HEK293T (cell line): ENCODE measurements at regions not wholly inside any gene's neighbourhood (a gene's known extent, or its start where the extent isn't known, plus 50 kb on each side); places are given as distances from the start of the nearest gene placed in this dataset.

Experiments
- CTCF ChIA-PET: fragments of 350-600 bp; formaldehyde crosslinking; extraction: SDS; loops from one replicate; lab custom pipeline; 2021; ENCODE audit warnings: antibody characterized with exemption, inconsistent platforms; lab: Yijun Ruan, JAX
- POLR2A ChIA-PET: fragments of 350-600 bp; formaldehyde crosslinking; extraction: SDS; loops from one replicate; lab custom pipeline; 2020; ENCODE audit warnings: antibody characterized with exemption, inconsistent platforms; lab: Yijun Ruan, JAX
- DNase-seq: peaks from one replicate; pipeline ENCODE4 v3.0.0; 2012; ENCODE audit warnings: mixed read lengths; ENCODE audit errors: extremely low spot score
- ARNT ChIP-seq: fragments of 450-650 bp; IDR thresholded peaks from 2 replicates; pipeline ENCODE4 v1.6.1; 2017; ENCODE audit warnings: mild to moderate bottlenecking
- BHLHE40 ChIP-seq: fragments of 450-650 bp; IDR thresholded peaks from 2 replicates; pipeline ENCODE4 v1.6.1; 2016; ENCODE audit warnings: mild to moderate bottlenecking, moderate library complexity, borderline replicate concordance
- CTBP1 ChIP-seq: fragments of 450-650 bp; IDR thresholded peaks from 2 replicates; pipeline ENCODE4 v1.6.1; 2016; ENCODE audit warnings: borderline replicate concordance
- ELF4 ChIP-seq: fragments of 450-650 bp; IDR thresholded peaks from 2 replicates; pipeline ENCODE4 v1.6.1; 2017; ENCODE audit warnings: antibody characterized with exemption
- FOXA1 ChIP-seq: fragments of 450-650 bp; IDR thresholded peaks from 2 replicates; pipeline ENCODE4 v1.6.1; 2016; ENCODE audit warnings: mild to moderate bottlenecking
- FOXK2 ChIP-seq: fragments of 450-650 bp; IDR thresholded peaks from 2 replicates; pipeline ENCODE4 v1.6.1; 2016; ENCODE audit warnings: mild to moderate bottlenecking
- FOXM1 ChIP-seq: fragments of 450-650 bp; IDR thresholded peaks from 2 replicates; pipeline ENCODE4 v1.6.1; 2017; ENCODE audit warnings: mild to moderate bottlenecking, borderline replicate concordance
- HDGF ChIP-seq: fragments of 450-650 bp; IDR thresholded peaks from 2 replicates; pipeline ENCODE4 v1.6.1; 2017; ENCODE audit warnings: antibody characterized with exemption, borderline replicate concordance
- L3MBTL2 ChIP-seq: fragments of 450-650 bp; conservative IDR thresholded peaks from 2 replicates; pipeline ENCODE4 v1.6.1; 2016; ENCODE audit warnings: mild to moderate bottlenecking
- LEF1 ChIP-seq: fragments of 450-650 bp; IDR thresholded peaks from 2 replicates; pipeline ENCODE4 v1.6.1; 2017; ENCODE audit warnings: mild to moderate bottlenecking, borderline replicate concordance
- NFRKB ChIP-seq: fragments of 450-650 bp; IDR thresholded peaks from 2 replicates; pipeline ENCODE4 v1.6.1; 2016; ENCODE audit warnings: mild to moderate bottlenecking, moderate library complexity
- SP1 ChIP-seq: fragments of 450-650 bp; IDR thresholded peaks from 2 replicates; pipeline ENCODE4 v1.6.1; 2017
- SUZ12 ChIP-seq: fragments of 450-650 bp; IDR thresholded peaks from 2 replicates; pipeline ENCODE4 v1.6.1; 2016; ENCODE audit warnings: mild to moderate bottlenecking
- TARDBP ChIP-seq: fragments of 450-650 bp; IDR thresholded peaks from 2 replicates; pipeline ENCODE4 v1.6.1; 2016
- ZNF384 ChIP-seq: fragments of 450-650 bp; IDR thresholded peaks from 2 replicates; pipeline ENCODE4 v1.6.1; 2016
- TF ChIP-seq, protein P1 (sequence below): fragments of 450-650 bp; IDR thresholded peaks from 2 replicates; pipeline ENCODE4 v1.6.1; 2016

DNA sequence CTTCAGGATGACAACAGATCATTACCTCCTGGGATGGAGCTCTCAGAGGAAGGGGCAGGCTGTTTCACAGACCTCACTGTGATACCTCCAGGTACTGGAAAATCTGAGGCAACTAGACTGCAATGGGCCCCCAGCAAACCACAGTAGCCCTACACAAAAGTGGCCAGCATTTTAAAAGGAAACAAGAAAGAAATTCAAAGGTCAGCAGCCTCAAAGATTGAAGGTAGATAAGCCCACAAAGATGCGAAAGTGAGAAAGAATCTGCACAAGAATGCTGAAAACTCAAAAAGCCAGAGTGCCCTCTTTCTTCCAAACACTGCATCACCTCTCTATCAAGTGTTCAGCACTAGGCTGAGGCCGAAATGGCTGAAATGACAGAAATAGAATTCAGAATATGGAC is 499.5 kb upstream of the CHAC2 start:
- CTCF ChIA-PET: no interaction called here
- TF ChIP-seq ELF4 (no peak), FOXM1 (no peak), ARNT (no peak), ZNF384 (no peak), FOXA1 (no peak), SP1 (no peak), HDGF (no peak), L3MBTL2 (no peak), TARDBP (no peak), FOXK2 (no peak), CTBP1 (no peak)
- TF ChIP-seq, protein P1, sequence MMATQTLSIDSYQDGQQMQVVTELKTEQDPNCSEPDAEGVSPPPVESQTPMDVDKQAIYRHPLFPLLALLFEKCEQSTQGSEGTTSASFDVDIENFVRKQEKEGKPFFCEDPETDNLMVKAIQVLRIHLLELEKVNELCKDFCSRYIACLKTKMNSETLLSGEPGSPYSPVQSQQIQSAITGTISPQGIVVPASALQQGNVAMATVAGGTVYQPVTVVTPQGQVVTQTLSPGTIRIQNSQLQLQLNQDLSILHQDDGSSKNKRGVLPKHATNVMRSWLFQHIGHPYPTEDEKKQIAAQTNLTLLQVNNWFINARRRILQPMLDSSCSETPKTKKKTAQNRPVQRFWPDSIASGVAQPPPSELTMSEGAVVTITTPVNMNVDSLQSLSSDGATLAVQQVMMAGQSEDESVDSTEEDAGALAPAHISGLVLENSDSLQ: no peak
- POLR2A ChIA-PET: no interaction called here
- no peak for DNase-seq

- ChIA-PET CTCF (no interaction called here), POLR2A (no interaction called here)
- no peak for TF ChIP-seq TARDBP
- no peak for TF ChIP-seq HDGF
- no peak for DNase-seq
Measured at GRCh38 chr2:53265544-53266299, 501.9 kb upstream of the CHAC2 start.

- POLR2A ChIA-PET: no interaction called here
- TF ChIP-seq BHLHE40: no peak
- TF ChIP-seq CTBP1: no peak
- TF ChIP-seq TARDBP: no peak
- TF ChIP-seq FOXM1: no peak
- TF ChIP-seq SUZ12: no peak
- no peak for TF ChIP-seq FOXK2
- no peak for TF ChIP-seq ELF4
- TF ChIP-seq HDGF: no peak
- TF ChIP-seq ARNT: no peak
- TF ChIP-seq FOXA1: no peak
- TF ChIP-seq ZNF384: no peak
- TF ChIP-seq, protein P1: no peak
- TF ChIP-seq LEF1: no peak
- TF ChIP-seq NFRKB: no peak
- DNase-seq: no peak
- CTCF ChIA-PET: no interaction called here
Measured at GRCh38 chr2:53260568-53260967, 507.0 kb upstream of the CHAC2 start.

- ChIA-PET CTCF (no interaction called here), POLR2A (no interaction called here)
- TF ChIP-seq L3MBTL2: no peak
- no peak for TF ChIP-seq LEF1
- TF ChIP-seq FOXM1: no peak
- TF ChIP-seq SUZ12: no peak
- no peak for TF ChIP-seq BHLHE40
- no peak for TF ChIP-seq NFRKB
- no peak for TF ChIP-seq HDGF
- TF ChIP-seq TARDBP: no peak
- no peak for TF ChIP-seq ELF4
- no peak for TF ChIP-seq ARNT
- TF ChIP-seq FOXA1: no peak
- no peak for TF ChIP-seq ZNF384
- no peak for TF ChIP-seq SP1
- TF ChIP-seq, protein P1: no peak
- no peak for TF ChIP-seq CTBP1
- TF ChIP-seq FOXK2: no peak
- DNase-seq: no peak
Measured at GRCh38 chr2:53259395-53260009, 508.1 kb upstream of the CHAC2 start.

DNA sequence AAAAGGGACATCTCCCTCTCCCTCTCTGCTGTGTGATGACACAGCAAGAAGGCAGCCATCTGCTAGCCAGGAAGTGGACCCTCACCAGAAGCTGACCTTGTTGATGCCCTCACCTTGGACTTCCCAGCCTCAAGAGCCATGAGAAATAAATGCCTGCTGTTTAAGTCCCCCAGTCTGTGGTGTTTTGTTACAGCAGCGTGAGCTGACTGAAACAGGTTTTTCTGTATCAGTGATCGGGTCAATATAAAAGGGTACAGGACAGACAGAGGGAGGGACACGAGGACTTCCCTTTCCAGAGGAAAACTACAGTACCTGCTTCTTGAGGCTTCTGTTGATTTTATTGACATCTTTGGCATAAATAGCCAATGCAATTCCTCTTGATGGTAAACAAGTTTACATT is 510.3 kb upstream of the CHAC2 start:
- no peak for TF ChIP-seq LEF1
- no peak for TF ChIP-seq HDGF
- TF ChIP-seq ZNF384: no peak
- TF ChIP-seq ARNT: no peak
- no peak for DNase-seq
- POLR2A ChIA-PET: no interaction called here
- CTCF ChIA-PET: no interaction called here

GRCh38 chr2:53253244-53253643 is 514.4 kb upstream of the CHAC2 start:
- DNase-seq: no peak
- ChIA-PET CTCF (no interaction called here), POLR2A (no interaction called here)
- TF ChIP-seq ELF4: no peak
- TF ChIP-seq ZNF384: no peak
- TF ChIP-seq ARNT: no peak
- no peak for TF ChIP-seq TARDBP
- no peak for TF ChIP-seq SUZ12
- no peak for TF ChIP-seq FOXM1
- TF ChIP-seq LEF1: no peak
- no peak for TF ChIP-seq FOXK2
